Esophagus squamous epithelium (tissue), 4 donors: ENCODE measurements at regions not wholly inside any gene's neighbourhood (a gene's known extent, or its start where the extent isn't known, plus 50 kb on each side); places are given as distances from the start of the nearest gene placed in this dataset.

Experiments used
- CTCF ChIP-seq, 6 experiments: fragments of 450-650 bp in 4 of 6; fragments of 200-600 bp in 2 of 6; sonication (generic) in 2 of 6; IDR thresholded peaks; one replicate each; pipeline ENCODE4 v1.5.1; 2016 to 2019; ENCODE audit warnings: antibody characterized with exemption in 6 of 6, mild to moderate bottlenecking in 4 of 6, moderate library complexity in 4 of 6
- POLR2A ChIP-seq, 4 donors: fragments of 450-650 bp; IDR thresholded peaks; one replicate each; pipeline ENCODE4 v1.6.1; 2017; ENCODE audit warnings: antibody characterized with exemption in 4 of 4, mild to moderate bottlenecking in 4 of 4, moderate library complexity in 3 of 4

- TF ChIP-seq POLR2A (IDR thresholded peaks at IDR 0.05) = no peak
- TF ChIP-seq CTCF (IDR thresholded peaks at IDR 0.05) = no peak
Measured at GRCh38 chr5:44167540-44167939, 221.7 kb downstream of the FGF10 start.
